ENCODE measurements at regions not wholly inside any gene's neighbourhood (a gene's known extent, or its start where the extent isn't known, plus 50 kb on each side); places are given as distances from the start of the nearest gene placed in this dataset.

DNA sequence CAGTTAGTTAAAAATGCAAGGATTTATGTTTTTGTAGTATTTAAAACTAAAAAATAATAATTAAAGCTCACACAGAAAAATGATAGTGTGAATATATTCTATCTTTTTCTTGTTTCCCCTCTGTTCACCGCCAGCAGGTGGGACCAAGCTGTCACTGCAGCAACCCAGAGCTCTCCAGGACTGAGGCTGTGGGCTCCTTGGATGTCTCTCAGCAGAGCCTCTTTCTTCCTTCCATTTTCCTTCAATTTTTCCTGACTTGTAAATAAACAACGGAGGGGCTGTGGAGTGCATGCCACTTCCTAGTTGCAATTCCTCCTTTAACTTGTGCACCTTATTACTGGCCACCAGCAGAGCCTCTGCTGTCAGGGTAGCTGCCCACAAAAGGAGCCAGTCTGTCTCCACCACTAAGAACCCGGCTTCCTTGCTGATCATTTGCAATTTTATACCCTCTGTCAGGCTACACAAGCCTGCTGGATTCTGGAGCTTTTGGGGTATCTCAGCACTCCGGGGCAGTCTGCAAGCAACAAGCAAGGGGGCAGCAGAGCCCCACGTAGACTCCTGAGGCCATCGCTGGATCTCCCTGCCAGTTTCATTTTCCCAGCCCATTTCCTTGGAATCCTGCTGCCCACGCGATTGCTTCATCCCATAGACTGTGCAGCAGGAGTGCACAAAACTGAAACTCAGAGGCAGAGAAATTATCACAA, 1467.4 kb downstream of the C4orf33 start:
- TF ChIP-seq, protein P1, sequence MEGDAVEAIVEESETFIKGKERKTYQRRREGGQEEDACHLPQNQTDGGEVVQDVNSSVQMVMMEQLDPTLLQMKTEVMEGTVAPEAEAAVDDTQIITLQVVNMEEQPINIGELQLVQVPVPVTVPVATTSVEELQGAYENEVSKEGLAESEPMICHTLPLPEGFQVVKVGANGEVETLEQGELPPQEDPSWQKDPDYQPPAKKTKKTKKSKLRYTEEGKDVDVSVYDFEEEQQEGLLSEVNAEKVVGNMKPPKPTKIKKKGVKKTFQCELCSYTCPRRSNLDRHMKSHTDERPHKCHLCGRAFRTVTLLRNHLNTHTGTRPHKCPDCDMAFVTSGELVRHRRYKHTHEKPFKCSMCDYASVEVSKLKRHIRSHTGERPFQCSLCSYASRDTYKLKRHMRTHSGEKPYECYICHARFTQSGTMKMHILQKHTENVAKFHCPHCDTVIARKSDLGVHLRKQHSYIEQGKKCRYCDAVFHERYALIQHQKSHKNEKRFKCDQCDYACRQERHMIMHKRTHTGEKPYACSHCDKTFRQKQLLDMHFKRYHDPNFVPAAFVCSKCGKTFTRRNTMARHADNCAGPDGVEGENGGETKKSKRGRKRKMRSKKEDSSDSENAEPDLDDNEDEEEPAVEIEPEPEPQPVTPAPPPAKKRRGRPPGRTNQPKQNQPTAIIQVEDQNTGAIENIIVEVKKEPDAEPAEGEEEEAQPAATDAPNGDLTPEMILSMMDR (IDR thresholded peaks at IDR 0.05) = no peak
- no peak overlapping the region for H3K27ac ChIP-seq
- H3K4me3 ChIP-seq = peak overlapping the region; percentile 49
- H3K36me3 ChIP-seq = no peaks in the 10 kb centered on the region
- H3K27me3 ChIP-seq (replicated peaks; ENCODE audit: insufficient read depth) = no peaks in the 10 kb centered on the region
- no peaks in the 10 kb centered on the region for H3K4me1 ChIP-seq (ENCODE audit: control insufficient read depth in 1 of 2, low read depth in 2 of 2)
- no peaks in the 10 kb centered on the region for H3K9me3 ChIP-seq
- ATAC-seq (ENCODE audit: insufficient number of reproducible peaks, low FRiP score, low read depth) = peak; percentile 32
- no peak for DNase-seq (ENCODE audit: low spot score)

DNA sequence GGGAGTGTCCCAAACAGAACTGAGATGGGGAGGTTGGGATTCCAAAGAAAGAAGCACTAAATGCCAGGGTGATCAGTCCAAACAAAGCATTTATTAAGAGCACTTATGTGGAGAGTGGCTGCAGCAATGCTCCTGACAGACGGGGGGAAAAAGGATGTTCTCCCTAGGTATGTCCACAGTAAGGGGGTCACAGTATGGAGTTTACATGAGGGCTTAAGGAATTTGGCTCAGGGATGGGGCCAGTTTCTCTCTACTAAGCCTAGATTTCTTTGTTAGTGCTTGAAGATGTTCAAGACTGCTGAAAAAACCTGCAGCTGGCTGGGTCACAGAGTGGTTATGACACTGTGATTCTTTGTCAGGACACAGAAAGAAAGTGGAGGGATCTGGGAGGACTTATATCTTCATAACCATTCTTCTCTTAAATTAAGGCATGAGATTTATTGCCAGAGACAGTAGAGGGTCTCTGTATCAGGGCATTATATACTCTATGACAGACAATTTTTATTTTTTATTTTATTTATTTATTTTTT, 1468.0 kb downstream of the C4orf33 start:
- H3K4me3 ChIP-seq = peak overlapping the region; percentile 49
- no peaks in the 10 kb centered on the region for H3K36me3 ChIP-seq
- no peak for DNase-seq (ENCODE audit: low spot score)
- no peaks in the 10 kb centered on the region for H3K9me3 ChIP-seq
- no peak for ATAC-seq (ENCODE audit: insufficient number of reproducible peaks, low FRiP score, low read depth)
- TF ChIP-seq, protein P1 (IDR thresholded peaks at IDR 0.05) = no peak
- H3K27ac ChIP-seq = no peak overlapping the region
- no peaks in the 10 kb centered on the region for H3K4me1 ChIP-seq (ENCODE audit: control insufficient read depth in 1 of 2, low read depth in 2 of 2)
- no peaks in the 10 kb centered on the region for H3K27me3 ChIP-seq (replicated peaks; ENCODE audit: insufficient read depth)

DNA sequence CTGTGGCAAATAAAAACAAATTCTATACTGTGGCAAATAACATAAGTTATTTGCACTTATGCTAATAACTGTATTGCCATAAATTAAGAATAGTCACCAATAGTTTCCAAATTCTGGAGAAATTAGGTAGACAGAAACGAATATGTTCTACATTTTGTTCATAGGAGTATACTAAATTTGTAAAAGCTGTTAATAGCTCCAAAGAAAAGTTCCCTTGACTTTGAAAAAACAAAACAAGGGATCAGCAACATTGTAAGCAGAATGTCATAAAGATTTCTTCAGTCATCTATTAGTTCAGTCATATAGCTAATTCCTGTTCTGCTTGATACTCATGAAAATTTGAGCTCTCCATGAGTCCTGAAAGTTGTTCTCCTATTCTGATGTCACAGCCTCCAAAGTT, 1472.8 kb downstream of the C4orf33 start:
- H3K9me3 ChIP-seq = no peaks in the 10 kb centered on the region
- H3K36me3 ChIP-seq = no peaks in the 10 kb centered on the region
- DNase-seq (ENCODE audit: low spot score) (no peak), ATAC-seq (ENCODE audit: insufficient number of reproducible peaks, low FRiP score, low read depth) (no peak)
- TF ChIP-seq, protein P1 (IDR thresholded peaks at IDR 0.05) = no peak
- no peaks in the 10 kb centered on the region for H3K4me1 ChIP-seq (ENCODE audit: control insufficient read depth in 1 of 2, low read depth in 2 of 2)
- H3K27ac ChIP-seq = no peak overlapping the region
- H3K4me3 ChIP-seq = no peak overlapping the region
- no peaks in the 10 kb centered on the region for H3K27me3 ChIP-seq (replicated peaks; ENCODE audit: insufficient read depth)

DNA sequence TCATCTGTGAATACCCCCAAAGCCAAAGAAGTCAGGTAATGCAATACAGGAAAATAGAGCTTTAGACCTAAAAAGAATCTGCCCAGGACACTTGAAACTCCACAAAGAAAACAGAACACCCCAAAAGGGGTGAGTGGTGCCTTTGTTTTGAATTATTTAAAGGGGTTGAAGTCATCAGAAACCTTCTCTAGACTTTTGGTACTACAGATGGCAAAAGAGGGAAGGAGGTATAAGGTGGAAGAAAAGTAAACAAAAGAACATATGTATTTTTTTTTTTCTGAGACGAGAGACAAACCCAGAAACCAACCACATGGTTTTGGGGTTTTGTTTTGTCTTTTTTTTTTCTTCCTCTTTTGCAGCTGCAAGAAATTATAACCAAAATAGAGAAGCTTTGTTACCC, 1477.8 kb downstream of the C4orf33 start:
- no peak overlapping the region for H3K27ac ChIP-seq
- H3K4me3 ChIP-seq = no peak overlapping the region
- no peaks in the 10 kb centered on the region for H3K9me3 ChIP-seq
- TF ChIP-seq, protein P1 (IDR thresholded peaks at IDR 0.05) = no peak
- no peaks in the 10 kb centered on the region for H3K36me3 ChIP-seq
- DNase-seq (ENCODE audit: low spot score) = no peak
- H3K4me1 ChIP-seq (ENCODE audit: control insufficient read depth in 1 of 2, low read depth in 2 of 2) = no peaks in the 10 kb centered on the region
- no peak for ATAC-seq (ENCODE audit: insufficient number of reproducible peaks, low FRiP score, low read depth)
- no peaks in the 10 kb centered on the region for H3K27me3 ChIP-seq (replicated peaks; ENCODE audit: insufficient read depth)

DNA sequence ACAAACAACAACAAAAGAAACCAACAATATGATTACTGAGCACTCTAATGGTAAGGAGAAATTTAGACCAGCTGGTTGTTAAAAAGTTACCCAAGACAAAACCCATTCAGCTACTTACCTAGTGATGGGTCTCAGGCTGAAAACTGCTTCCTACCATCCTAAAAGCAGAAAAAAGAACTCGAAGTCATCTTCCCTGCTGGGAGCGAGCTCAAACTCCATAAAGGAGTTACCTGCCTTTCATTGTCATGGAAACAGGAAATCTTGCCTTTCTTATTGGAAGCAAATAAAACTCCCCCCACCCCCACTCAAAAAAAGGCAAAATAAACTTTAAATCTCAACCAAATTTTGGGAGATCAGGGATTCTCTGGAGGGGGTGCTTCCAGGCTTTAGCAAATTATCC, 1478.3 kb downstream of the C4orf33 start:
- DNase-seq (ENCODE audit: low spot score) (no peak), ATAC-seq (ENCODE audit: insufficient number of reproducible peaks, low FRiP score, low read depth) (no peak)
- H3K27ac ChIP-seq = no peak overlapping the region
- H3K36me3 ChIP-seq = no peaks in the 10 kb centered on the region
- TF ChIP-seq, protein P1 (IDR thresholded peaks at IDR 0.05) = no peak
- H3K4me1 ChIP-seq (ENCODE audit: control insufficient read depth in 1 of 2, low read depth in 2 of 2) = no peaks in the 10 kb centered on the region
- no peaks in the 10 kb centered on the region for H3K9me3 ChIP-seq
- no peaks in the 10 kb centered on the region for H3K27me3 ChIP-seq (replicated peaks; ENCODE audit: insufficient read depth)
- no peak overlapping the region for H3K4me3 ChIP-seq

Data from thoracic aorta (tissue), 2 donors.